ENCODE measurements at regions not wholly inside any gene's neighbourhood (a gene's known extent, or its start where the extent isn't known, plus 50 kb on each side); places are given as distances from the start of the nearest gene placed in this dataset.

DNA sequence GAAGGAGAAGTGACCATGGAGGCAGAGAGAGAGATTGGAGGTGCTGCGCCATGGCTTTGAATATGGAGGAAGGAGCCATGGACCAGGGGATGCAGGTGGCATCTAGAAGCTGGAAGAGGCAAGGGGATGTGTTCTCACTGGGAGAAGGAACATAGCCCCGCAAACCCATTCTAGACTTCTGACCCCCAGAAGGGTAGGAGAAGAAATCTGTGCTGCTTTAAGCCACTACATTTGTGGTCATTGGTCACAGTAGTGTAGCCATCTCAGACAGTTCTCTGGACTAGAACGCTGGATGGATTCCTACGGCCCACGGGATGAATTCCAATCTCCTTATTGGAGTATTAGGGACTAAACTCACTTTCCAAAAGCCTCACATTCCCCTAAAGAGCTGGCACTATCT is 67.8 kb downstream of the PTGR3 start:
- Histone ChIP-seq H3K27ac (ENCODE audit: low read depth in 2 of 2, low read length in 2 of 2) (no peak overlapping the region), H3K4me1 (ENCODE audit: control insufficient read depth in 2 of 2, insufficient read depth in 2 of 2, low read length in 2 of 2) (no peaks in the 10 kb centered on the region), H3K36me3 (ENCODE audit: control insufficient read depth in 2 of 2, insufficient read depth in 2 of 2, low read length in 2 of 2) (no peaks in the 10 kb centered on the region), H3K4me3 (ENCODE audit: low read length in 2 of 2) (no peak overlapping the region), H3K9me3 (ENCODE audit: control insufficient read depth in 2 of 2, low read length in 2 of 2) (no peaks in the 10 kb centered on the region), H3K9ac (ENCODE audit: low read depth in 1 of 2, low read length in 2 of 2) (no peak overlapping the region), H3K27me3 (ENCODE audit: control insufficient read depth in 2 of 2, insufficient read depth in 2 of 2, low read length in 2 of 2) (no peaks in the 10 kb centered on the region)

DNA sequence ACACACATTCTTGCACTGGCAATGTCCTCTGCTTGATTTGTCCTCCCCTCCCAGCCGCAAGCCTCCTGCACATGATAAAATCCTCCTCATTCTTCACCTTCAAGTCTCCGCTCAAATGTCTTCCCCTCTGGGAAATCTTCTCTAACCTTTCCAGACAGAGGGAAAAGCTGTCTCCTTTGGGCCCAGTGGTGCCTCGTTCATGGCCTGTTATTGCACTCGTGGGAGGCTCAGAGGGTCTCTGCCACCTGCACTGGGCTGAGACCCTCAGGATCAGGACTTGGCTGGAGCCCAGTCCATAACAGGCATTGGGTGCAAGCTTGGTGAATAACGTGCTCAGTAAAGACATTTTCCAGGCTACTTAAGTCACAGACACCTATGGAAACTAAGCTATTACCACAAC is 68.6 kb downstream of the PTGR3 start:
- no peaks in the 10 kb centered on the region for H3K9me3 ChIP-seq (ENCODE audit: control insufficient read depth in 2 of 2, low read length in 2 of 2)
- no peaks in the 10 kb centered on the region for H3K4me1 ChIP-seq (ENCODE audit: control insufficient read depth in 2 of 2, insufficient read depth in 2 of 2, low read length in 2 of 2)
- H3K27me3 ChIP-seq (ENCODE audit: control insufficient read depth in 2 of 2, insufficient read depth in 2 of 2, low read length in 2 of 2) = no peaks in the 10 kb centered on the region
- H3K4me3 ChIP-seq (ENCODE audit: low read length in 2 of 2) = no peak overlapping the region
- H3K36me3 ChIP-seq (ENCODE audit: control insufficient read depth in 2 of 2, insufficient read depth in 2 of 2, low read length in 2 of 2) = no peaks in the 10 kb centered on the region
- no peak overlapping the region for H3K9ac ChIP-seq (ENCODE audit: low read depth in 1 of 2, low read length in 2 of 2)
- H3K27ac ChIP-seq (ENCODE audit: low read depth in 2 of 2, low read length in 2 of 2) = no peak overlapping the region

DNA sequence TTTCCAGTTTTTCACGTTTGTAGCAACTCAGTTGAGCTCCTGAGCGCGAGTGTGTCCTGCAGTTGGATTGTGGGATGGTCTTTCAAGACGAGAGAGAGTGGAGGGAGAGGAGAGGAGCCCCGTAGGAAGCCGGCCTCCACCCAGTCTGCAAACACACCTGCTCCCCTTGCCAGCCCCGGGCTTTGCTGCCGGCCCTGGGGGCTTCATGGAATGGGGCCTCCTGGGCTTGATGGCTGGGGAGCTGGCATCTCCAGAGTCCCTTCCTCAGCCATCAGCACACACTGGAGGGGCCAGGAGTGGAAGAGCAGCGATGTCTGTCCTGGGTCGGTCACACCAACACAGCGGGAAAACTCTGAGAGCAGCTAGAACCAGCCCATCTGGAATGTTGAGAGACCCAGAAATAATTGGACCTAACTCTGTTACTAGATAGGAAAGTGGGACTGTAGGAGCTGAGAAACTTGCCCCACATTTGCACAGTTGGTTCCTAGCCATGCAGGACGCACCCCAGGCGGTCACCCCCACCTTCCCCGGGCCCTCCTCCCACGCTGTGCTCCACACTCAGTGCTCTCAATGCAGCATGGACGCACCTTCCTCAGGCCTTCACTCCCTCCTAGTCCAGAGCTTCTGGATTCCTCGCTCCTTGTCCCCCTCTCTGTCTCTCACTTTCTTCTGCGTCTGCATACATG is 69.6 kb downstream of the PTGR3 start:
- Histone ChIP-seq H3K9me3 (ENCODE audit: control insufficient read depth in 2 of 2, low read length in 2 of 2) (no peaks in the 10 kb centered on the region), H3K4me3 (ENCODE audit: low read length in 2 of 2) (no peak overlapping the region), H3K27ac (ENCODE audit: low read depth in 2 of 2, low read length in 2 of 2) (no peak overlapping the region), H3K9ac (ENCODE audit: low read depth in 1 of 2, low read length in 2 of 2) (no peak overlapping the region), H3K27me3 (ENCODE audit: control insufficient read depth in 2 of 2, insufficient read depth in 2 of 2, low read length in 2 of 2) (no peaks in the 10 kb centered on the region), H3K36me3 (ENCODE audit: control insufficient read depth in 2 of 2, insufficient read depth in 2 of 2, low read length in 2 of 2) (no peaks in the 10 kb centered on the region), H3K4me1 (ENCODE audit: control insufficient read depth in 2 of 2, insufficient read depth in 2 of 2, low read length in 2 of 2) (no peaks in the 10 kb centered on the region)

DNA sequence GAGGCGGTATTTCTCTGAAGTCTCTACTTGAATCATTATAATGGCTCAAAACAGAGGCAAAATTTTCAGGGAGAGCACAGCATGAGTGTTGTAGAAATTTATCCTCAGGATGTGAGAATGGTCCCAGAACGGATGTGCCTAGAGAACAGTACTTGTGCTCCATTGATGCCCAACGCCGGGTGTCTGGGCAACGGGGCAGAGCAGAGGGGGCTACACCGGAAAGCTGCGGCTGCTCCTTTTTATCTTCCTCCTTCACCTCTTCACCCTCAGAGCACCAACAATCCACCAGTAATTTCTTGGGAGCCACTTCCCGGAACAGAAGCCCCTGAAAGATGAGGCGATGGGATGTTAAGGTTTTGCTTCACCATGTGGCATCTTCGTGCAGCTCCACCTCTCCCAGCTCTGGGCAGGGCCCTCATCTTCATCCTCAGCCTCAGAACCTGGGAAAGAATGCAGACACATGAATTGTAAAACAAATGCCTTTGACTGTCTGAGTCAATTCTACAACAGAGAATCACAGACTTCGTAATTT is 71.5 kb downstream of the PTGR3 start:
- Histone ChIP-seq H3K27me3 (ENCODE audit: control insufficient read depth in 2 of 2, insufficient read depth in 2 of 2, low read length in 2 of 2) (no peaks in the 10 kb centered on the region), H3K9ac (ENCODE audit: low read depth in 1 of 2, low read length in 2 of 2) (no peak overlapping the region), H3K27ac (ENCODE audit: low read depth in 2 of 2, low read length in 2 of 2) (no peak overlapping the region), H3K9me3 (ENCODE audit: control insufficient read depth in 2 of 2, low read length in 2 of 2) (no peaks in the 10 kb centered on the region), H3K4me1 (ENCODE audit: control insufficient read depth in 2 of 2, insufficient read depth in 2 of 2, low read length in 2 of 2) (no peaks in the 10 kb centered on the region), H3K4me3 (ENCODE audit: low read length in 2 of 2) (no peak overlapping the region), H3K36me3 (ENCODE audit: control insufficient read depth in 2 of 2, insufficient read depth in 2 of 2, low read length in 2 of 2) (no peaks in the 10 kb centered on the region)

DNA sequence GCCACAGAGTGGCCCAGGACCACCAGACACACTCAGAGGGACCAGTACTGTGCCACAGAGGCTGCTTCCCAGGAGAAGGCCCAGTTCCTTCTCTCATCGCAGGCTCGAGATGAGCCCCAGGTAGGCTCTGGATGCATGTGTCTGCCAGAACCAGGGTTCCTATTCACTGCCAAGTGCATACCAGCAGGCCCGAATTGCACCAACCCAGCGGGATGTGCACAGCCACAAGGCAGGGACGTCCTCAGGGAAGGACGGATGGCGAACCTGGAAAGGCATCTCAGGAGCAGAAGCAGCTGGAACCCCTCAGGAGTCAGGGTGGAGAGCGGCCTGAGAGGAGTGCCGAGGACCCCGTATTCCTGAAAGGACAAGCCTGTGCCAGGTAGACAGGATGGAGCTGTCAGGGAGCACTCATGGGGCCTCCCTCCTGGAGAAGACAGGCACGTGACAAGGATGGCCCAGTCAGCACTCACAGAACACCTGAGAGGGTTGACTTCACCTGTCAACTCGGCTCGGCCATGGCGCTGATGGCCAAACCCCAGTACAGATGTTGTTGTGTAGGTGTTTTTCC is 73.7 kb downstream of the PTGR3 start:
- no peak overlapping the region for H3K27ac ChIP-seq (ENCODE audit: low read depth in 2 of 2, low read length in 2 of 2)
- no peaks in the 10 kb centered on the region for H3K4me1 ChIP-seq (ENCODE audit: control insufficient read depth in 2 of 2, insufficient read depth in 2 of 2, low read length in 2 of 2)
- H3K4me3 ChIP-seq (ENCODE audit: low read length in 2 of 2) = no peak overlapping the region
- no peaks in the 10 kb centered on the region for H3K9me3 ChIP-seq (ENCODE audit: control insufficient read depth in 2 of 2, low read length in 2 of 2)
- no peaks in the 10 kb centered on the region for H3K27me3 ChIP-seq (ENCODE audit: control insufficient read depth in 2 of 2, insufficient read depth in 2 of 2, low read length in 2 of 2)
- H3K9ac ChIP-seq (ENCODE audit: low read depth in 1 of 2, low read length in 2 of 2) = no peak overlapping the region
- H3K36me3 ChIP-seq (ENCODE audit: control insufficient read depth in 2 of 2, insufficient read depth in 2 of 2, low read length in 2 of 2) = no peaks in the 10 kb centered on the region

DNA sequence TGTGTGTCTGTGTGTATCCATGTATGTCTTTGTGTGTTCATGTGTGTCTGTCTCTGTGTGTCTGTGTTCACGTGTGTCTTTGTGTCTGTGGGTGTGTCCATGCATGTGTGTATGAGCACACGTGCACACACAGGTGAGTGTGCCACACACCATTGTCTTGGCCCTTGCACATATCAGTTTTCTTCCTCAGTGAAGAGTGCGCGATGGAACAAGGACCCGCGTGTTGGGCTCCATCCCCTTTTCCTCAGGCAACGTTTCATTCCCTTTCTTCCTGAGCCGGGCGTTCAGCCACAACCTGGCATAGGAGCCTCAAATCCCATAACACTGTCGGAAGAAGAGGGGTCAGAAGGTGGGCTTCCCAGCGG is 74.3 kb downstream of the PTGR3 start:
- Histone ChIP-seq H3K9ac (ENCODE audit: low read depth in 1 of 2, low read length in 2 of 2) (no peak overlapping the region), H3K4me1 (ENCODE audit: control insufficient read depth in 2 of 2, insufficient read depth in 2 of 2, low read length in 2 of 2) (no peaks in the 10 kb centered on the region), H3K36me3 (ENCODE audit: control insufficient read depth in 2 of 2, insufficient read depth in 2 of 2, low read length in 2 of 2) (no peaks in the 10 kb centered on the region), H3K27ac (ENCODE audit: low read depth in 2 of 2, low read length in 2 of 2) (no peak overlapping the region), H3K27me3 (ENCODE audit: control insufficient read depth in 2 of 2, insufficient read depth in 2 of 2, low read length in 2 of 2) (no peaks in the 10 kb centered on the region), H3K4me3 (ENCODE audit: low read length in 2 of 2) (no peak overlapping the region), H3K9me3 (ENCODE audit: control insufficient read depth in 2 of 2, low read length in 2 of 2) (no peaks in the 10 kb centered on the region)

DNA sequence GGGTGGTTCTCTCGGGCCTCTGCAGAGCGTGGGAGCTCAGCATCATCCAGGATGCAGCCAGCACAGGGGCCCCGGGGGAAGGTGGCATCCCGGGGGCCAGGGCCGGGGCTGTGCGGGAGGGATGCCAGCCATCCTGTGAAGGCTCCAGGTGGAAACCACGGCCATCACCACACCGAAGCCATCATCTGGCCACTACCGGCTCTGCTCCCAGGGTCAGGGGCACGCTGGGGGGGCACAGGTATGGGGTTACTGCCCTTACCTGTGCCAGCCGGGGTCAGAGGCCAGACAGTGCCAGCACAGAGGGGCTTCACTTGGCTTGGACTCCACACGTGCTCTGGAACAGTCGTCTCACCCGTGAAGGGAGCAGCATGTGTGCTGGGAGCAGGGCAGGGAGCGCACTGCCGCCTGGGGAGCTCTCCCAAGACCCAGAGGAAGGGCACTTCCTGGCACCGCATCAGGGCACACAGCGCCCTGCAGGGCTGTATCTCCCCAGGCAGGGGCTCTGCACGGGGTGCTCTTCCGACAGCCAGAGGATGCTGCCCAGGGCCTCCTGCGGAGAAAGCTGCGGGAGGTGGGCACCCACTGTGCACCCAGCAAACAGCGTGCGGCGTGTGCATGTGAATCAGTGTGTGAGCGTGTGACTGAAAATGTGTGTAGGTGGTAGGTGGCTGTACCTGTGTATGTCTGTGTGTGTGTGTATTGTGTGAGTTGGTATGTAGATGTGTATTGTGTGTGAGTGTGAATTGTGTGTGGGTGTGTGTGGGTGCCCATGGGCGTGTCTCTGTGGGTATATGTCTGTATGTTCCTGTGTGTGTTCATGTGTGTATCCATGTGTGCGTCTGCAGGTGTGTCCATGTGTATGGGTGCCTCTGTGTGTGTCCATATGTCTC is 75.0 kb downstream of the PTGR3 start:
- Histone ChIP-seq H3K27me3 (ENCODE audit: control insufficient read depth in 2 of 2, insufficient read depth in 2 of 2, low read length in 2 of 2) (no peaks in the 10 kb centered on the region), H3K9ac (ENCODE audit: low read depth in 1 of 2, low read length in 2 of 2) (no peak overlapping the region), H3K4me1 (ENCODE audit: control insufficient read depth in 2 of 2, insufficient read depth in 2 of 2, low read length in 2 of 2) (no peaks in the 10 kb centered on the region), H3K27ac (ENCODE audit: low read depth in 2 of 2, low read length in 2 of 2) (no peak overlapping the region), H3K9me3 (ENCODE audit: control insufficient read depth in 2 of 2, low read length in 2 of 2) (no peaks in the 10 kb centered on the region), H3K4me3 (ENCODE audit: low read length in 2 of 2) (no peak overlapping the region), H3K36me3 (ENCODE audit: control insufficient read depth in 2 of 2, insufficient read depth in 2 of 2, low read length in 2 of 2) (no peaks in the 10 kb centered on the region)

DNA sequence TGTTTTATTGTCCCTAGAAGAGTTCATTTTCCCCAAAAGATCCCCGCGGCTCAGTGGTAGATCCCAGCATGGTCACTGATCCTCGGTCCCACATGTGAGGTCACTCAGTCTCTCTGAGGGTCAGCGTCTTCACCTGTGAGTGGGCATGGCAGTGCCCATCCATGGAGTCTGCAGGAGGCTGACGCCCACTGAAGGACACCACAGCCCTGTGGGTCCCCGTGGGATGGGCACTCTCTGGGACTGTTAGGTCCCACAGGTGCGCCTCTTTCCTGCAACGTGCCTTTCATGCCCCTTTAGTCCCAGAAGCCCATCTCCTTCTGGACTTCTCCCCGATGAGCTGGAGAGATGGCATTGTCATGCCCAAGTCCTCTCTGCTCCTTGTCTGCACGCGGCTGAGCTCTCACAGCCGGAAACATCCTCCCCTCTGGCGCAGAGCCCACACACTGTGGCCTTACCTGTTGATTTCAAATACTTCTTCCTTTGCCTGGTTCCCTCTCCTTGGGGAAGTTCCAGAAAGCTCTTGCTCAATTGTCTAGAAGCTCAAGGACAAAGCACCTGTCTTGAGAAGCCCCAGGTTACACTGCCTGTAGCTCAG is 75.9 kb downstream of the PTGR3 start:
- Histone ChIP-seq H3K9ac (ENCODE audit: low read depth in 1 of 2, low read length in 2 of 2) (no peak overlapping the region), H3K36me3 (ENCODE audit: control insufficient read depth in 2 of 2, insufficient read depth in 2 of 2, low read length in 2 of 2) (no peaks in the 10 kb centered on the region), H3K9me3 (ENCODE audit: control insufficient read depth in 2 of 2, low read length in 2 of 2) (no peaks in the 10 kb centered on the region), H3K27ac (ENCODE audit: low read depth in 2 of 2, low read length in 2 of 2) (no peak overlapping the region), H3K4me1 (ENCODE audit: control insufficient read depth in 2 of 2, insufficient read depth in 2 of 2, low read length in 2 of 2) (peaks cover 2 to 4% of the 10 kb centered on the region in 2 donors), H3K27me3 (ENCODE audit: control insufficient read depth in 2 of 2, insufficient read depth in 2 of 2, low read length in 2 of 2) (no peaks in the 10 kb centered on the region), H3K4me3 (ENCODE audit: low read length in 2 of 2) (no peak overlapping the region)

DNA sequence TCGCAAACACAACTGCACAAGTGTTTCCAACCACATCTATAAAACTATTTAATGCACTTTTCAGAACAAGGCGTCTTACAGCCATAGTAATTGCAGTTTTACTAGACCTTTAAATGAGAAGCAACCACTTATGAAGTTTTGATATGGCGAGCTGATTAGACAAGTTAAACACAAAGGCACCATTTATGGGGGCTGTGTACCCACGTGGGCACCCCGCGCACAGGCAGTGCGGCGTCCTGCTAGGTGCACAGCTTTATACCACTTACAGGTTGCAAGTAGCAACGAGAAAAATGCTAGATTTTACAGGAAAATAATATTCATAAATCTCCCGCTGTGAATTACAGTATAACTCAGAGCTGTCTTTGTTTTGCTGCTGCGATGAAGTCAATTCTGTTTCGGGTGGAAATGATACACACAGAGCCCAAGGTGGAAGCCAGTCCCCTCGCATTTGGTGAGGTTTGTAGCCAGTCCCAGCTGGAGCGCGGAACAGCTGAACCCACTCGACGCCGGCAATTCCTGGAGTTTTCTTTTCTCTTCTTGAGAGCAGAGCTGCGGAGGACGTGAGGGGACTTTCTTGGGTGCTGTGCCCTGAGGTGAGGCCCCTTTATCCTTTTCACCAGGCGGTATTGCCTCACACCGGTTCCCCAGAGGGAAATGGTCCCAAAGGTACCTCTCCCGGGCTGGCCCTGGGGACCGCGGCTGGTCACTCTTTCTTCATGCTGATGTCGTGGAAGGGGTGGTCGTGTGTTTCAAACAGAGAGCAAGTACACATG is 76.7 kb downstream of the PTGR3 start:
- Histone ChIP-seq H3K4me3 (ENCODE audit: low read length in 2 of 2) (no peak overlapping the region), H3K27ac (ENCODE audit: low read depth in 2 of 2, low read length in 2 of 2) (no peak overlapping the region), H3K9ac (ENCODE audit: low read depth in 1 of 2, low read length in 2 of 2) (no peak overlapping the region), H3K9me3 (ENCODE audit: control insufficient read depth in 2 of 2, low read length in 2 of 2) (no peaks in the 10 kb centered on the region), H3K27me3 (ENCODE audit: control insufficient read depth in 2 of 2, insufficient read depth in 2 of 2, low read length in 2 of 2) (no peaks in the 10 kb centered on the region), H3K4me1 (ENCODE audit: control insufficient read depth in 2 of 2, insufficient read depth in 2 of 2, low read length in 2 of 2) (peaks cover 9 to 10% of the 10 kb centered on the region in 2 donors), H3K36me3 (ENCODE audit: control insufficient read depth in 2 of 2, insufficient read depth in 2 of 2, low read length in 2 of 2) (no peaks in the 10 kb centered on the region)
